ENCODE measurements at regions not wholly inside any gene's neighbourhood (a gene's known extent, or its start where the extent isn't known, plus 50 kb on each side); places are given as distances from the start of the nearest gene placed in this dataset.

- H3K4me2 ChIP-seq (ENCODE audit: insufficient read depth, low read length) = no peak overlapping the region
- H3K4me3 ChIP-seq (ENCODE audit: insufficient read depth, low read length) = no peak overlapping the region
- H3K27me3 ChIP-seq (ENCODE audit: insufficient read depth, low read length) = no peaks in the 10 kb centered on the region
- no peak for TF ChIP-seq CTCF (IDR thresholded peaks at IDR 0.05; ENCODE audit: extremely low read depth, low read depth, low read length)
- H3K9me3 ChIP-seq (ENCODE audit: low read depth, low read length) = no peaks in the 10 kb centered on the region
- no peaks in the 10 kb centered on the region for H3K4me1 ChIP-seq (ENCODE audit: insufficient read depth, low read length)
- H3K79me2 ChIP-seq (ENCODE audit: insufficient read depth, low read length) = no peaks in the 10 kb centered on the region
- H3K27ac ChIP-seq (ENCODE audit: low read depth, low read length) = no peak overlapping the region
- H2AFZ ChIP-seq (ENCODE audit: low read length) = no peak overlapping the region
- no peak for DNase-seq (ENCODE audit: insufficient read length, low spot score, missing footprints)
- H3K36me3 ChIP-seq (ENCODE audit: insufficient read depth, low read length) = no peaks in the 10 kb centered on the region
- H4K20me1 ChIP-seq (ENCODE audit: insufficient read depth, low read length) = no peaks in the 10 kb centered on the region
Measured at GRCh38 chr1:168789501-168789900, 60.5 kb upstream of the DPT start.

GRCh38 chr1:168792142-168792541 lies 63.1 kb upstream of the DPT start:
- no peaks in the 10 kb centered on the region for H3K9me3 ChIP-seq (ENCODE audit: low read depth, low read length)
- H3K4me1 ChIP-seq (ENCODE audit: insufficient read depth, low read length) = no peaks in the 10 kb centered on the region
- no peak overlapping the region for H3K4me3 ChIP-seq (ENCODE audit: insufficient read depth, low read length)
- no peak for DNase-seq (ENCODE audit: insufficient read length, low spot score, missing footprints)
- H2AFZ ChIP-seq (ENCODE audit: low read length) = no peak overlapping the region
- H3K4me2 ChIP-seq (ENCODE audit: insufficient read depth, low read length) = no peak overlapping the region
- H3K36me3 ChIP-seq (ENCODE audit: insufficient read depth, low read length) = no peaks in the 10 kb centered on the region
- TF ChIP-seq CTCF (IDR thresholded peaks at IDR 0.05; ENCODE audit: extremely low read depth, low read depth, low read length) = no peak
- H3K27ac ChIP-seq (ENCODE audit: low read depth, low read length) = no peak overlapping the region
- H3K27me3 ChIP-seq (ENCODE audit: insufficient read depth, low read length) = no peaks in the 10 kb centered on the region
- H3K79me2 ChIP-seq (ENCODE audit: insufficient read depth, low read length) = no peaks in the 10 kb centered on the region
- no peaks in the 10 kb centered on the region for H4K20me1 ChIP-seq (ENCODE audit: insufficient read depth, low read length)

- DNase-seq (ENCODE audit: insufficient read length, low spot score, missing footprints) = no peak
- Histone ChIP-seq H4K20me1 (ENCODE audit: insufficient read depth, low read length) (no peaks in the 10 kb centered on the region), H3K9me3 (ENCODE audit: low read depth, low read length) (no peaks in the 10 kb centered on the region), H3K27me3 (ENCODE audit: insufficient read depth, low read length) (no peaks in the 10 kb centered on the region), H2AFZ (ENCODE audit: low read length) (no peak overlapping the region), H3K4me1 (ENCODE audit: insufficient read depth, low read length) (no peaks in the 10 kb centered on the region), H3K4me2 (ENCODE audit: insufficient read depth, low read length) (no peak overlapping the region), H3K79me2 (ENCODE audit: insufficient read depth, low read length) (no peaks in the 10 kb centered on the region), H3K36me3 (ENCODE audit: insufficient read depth, low read length) (no peaks in the 10 kb centered on the region), H3K27ac (ENCODE audit: low read depth, low read length) (no peak overlapping the region), H3K4me3 (ENCODE audit: insufficient read depth, low read length) (no peak overlapping the region)
- no peak for TF ChIP-seq CTCF (IDR thresholded peaks at IDR 0.05; ENCODE audit: extremely low read depth, low read depth, low read length)
Measured at GRCh38 chr1:168792592-168793125, 63.7 kb upstream of the DPT start.

- no peak overlapping the region for H3K4me2 ChIP-seq (ENCODE audit: insufficient read depth, low read length)
- DNase-seq (ENCODE audit: insufficient read length, low spot score, missing footprints) = no peak
- H4K20me1 ChIP-seq (ENCODE audit: insufficient read depth, low read length) = no peaks in the 10 kb centered on the region
- H3K27me3 ChIP-seq (ENCODE audit: insufficient read depth, low read length) = no peaks in the 10 kb centered on the region
- H2AFZ ChIP-seq (ENCODE audit: low read length) = no peak overlapping the region
- H3K4me1 ChIP-seq (ENCODE audit: insufficient read depth, low read length) = no peaks in the 10 kb centered on the region
- H3K36me3 ChIP-seq (ENCODE audit: insufficient read depth, low read length) = no peaks in the 10 kb centered on the region
- H3K9me3 ChIP-seq (ENCODE audit: low read depth, low read length) = no peaks in the 10 kb centered on the region
- H3K27ac ChIP-seq (ENCODE audit: low read depth, low read length) = no peak overlapping the region
- H3K4me3 ChIP-seq (ENCODE audit: insufficient read depth, low read length) = no peak overlapping the region
- no peaks in the 10 kb centered on the region for H3K79me2 ChIP-seq (ENCODE audit: insufficient read depth, low read length)
- no peak for TF ChIP-seq CTCF (IDR thresholded peaks at IDR 0.05; ENCODE audit: extremely low read depth, low read depth, low read length)
Measured at GRCh38 chr1:168794057-168794456, 65.1 kb upstream of the DPT start.

Data from osteoblast (primary cell).